ENCODE measurements at regions not wholly inside any gene's neighbourhood (a gene's known extent, or its start where the extent isn't known, plus 50 kb on each side); places are given as distances from the start of the nearest gene placed in this dataset.

DNA sequence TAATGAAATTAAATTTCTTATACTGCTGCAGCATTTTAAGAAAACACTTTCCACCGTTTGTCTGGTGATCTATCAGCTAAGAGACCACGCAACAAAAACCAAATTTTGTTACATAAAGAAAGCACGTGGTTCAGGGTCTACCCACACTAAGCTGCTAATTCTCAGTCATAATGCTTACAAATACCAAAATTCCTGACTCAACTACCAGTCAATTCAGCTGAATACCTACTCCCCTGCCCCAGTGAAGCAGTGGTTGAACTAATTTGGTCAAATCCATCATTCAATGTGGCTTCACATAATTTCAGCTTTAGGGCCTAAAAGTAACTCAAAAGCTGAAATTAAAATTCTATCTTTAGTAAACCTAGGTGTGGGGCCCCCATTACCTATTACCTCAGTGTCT is 468.6 kb upstream of the ARID1B start:
- no peak for TF ChIP-seq POLR2AphosphoS5 (IDR thresholded peaks at IDR 0.05; ENCODE audit: borderline replicate concordance, low read depth, low read length)
- no peak for TF ChIP-seq EZH2 (IDR thresholded peaks at IDR 0.05)
- TF ChIP-seq FOXP2 (optimal IDR thresholded peaks at IDR 0.05; ENCODE audit: control extremely low read depth, extremely low read length, insufficient read depth), result no peak

Measured in SK-N-MC (cell line).